ENCODE measurements at regions not wholly inside any gene's neighbourhood (a gene's known extent, or its start where the extent isn't known, plus 50 kb on each side); places are given as distances from the start of the nearest gene placed in this dataset.

GRCh38 chr4:55018521-55018920, 106.9 kb downstream of the KDR start:
- TF ChIP-seq, protein P1, sequence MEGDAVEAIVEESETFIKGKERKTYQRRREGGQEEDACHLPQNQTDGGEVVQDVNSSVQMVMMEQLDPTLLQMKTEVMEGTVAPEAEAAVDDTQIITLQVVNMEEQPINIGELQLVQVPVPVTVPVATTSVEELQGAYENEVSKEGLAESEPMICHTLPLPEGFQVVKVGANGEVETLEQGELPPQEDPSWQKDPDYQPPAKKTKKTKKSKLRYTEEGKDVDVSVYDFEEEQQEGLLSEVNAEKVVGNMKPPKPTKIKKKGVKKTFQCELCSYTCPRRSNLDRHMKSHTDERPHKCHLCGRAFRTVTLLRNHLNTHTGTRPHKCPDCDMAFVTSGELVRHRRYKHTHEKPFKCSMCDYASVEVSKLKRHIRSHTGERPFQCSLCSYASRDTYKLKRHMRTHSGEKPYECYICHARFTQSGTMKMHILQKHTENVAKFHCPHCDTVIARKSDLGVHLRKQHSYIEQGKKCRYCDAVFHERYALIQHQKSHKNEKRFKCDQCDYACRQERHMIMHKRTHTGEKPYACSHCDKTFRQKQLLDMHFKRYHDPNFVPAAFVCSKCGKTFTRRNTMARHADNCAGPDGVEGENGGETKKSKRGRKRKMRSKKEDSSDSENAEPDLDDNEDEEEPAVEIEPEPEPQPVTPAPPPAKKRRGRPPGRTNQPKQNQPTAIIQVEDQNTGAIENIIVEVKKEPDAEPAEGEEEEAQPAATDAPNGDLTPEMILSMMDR (IDR thresholded peaks at IDR 0.05) = no peak
- no peak for TF ChIP-seq POLR2A (IDR thresholded peaks at IDR 0.05)
